ENCODE measurements at regions not wholly inside any gene's neighbourhood (a gene's known extent, or its start where the extent isn't known, plus 50 kb on each side); places are given as distances from the start of the nearest gene placed in this dataset.

GRCh38 chr2:176544557-176544956, 275.3 kb downstream of the MTX2 start:
- no peak for TF ChIP-seq CTCF (IDR thresholded peaks at IDR 0.05; ENCODE audit: unreplicated experiment)
- Mint-ChIP-seq H3K27me3 (ENCODE audit: low read depth) (peaks cover 77% of the 10 kb centered on the region), H3K27ac (no peak overlapping the region), H3K9me3 (no peaks in the 10 kb centered on the region), H3K36me3 (no peaks in the 10 kb centered on the region), H3K4me3 (no peak overlapping the region), H3K4me1 (no peaks in the 10 kb centered on the region)
- DNase-seq (ENCODE audit: low spot score in 2 of 2, unreplicated experiment in 2 of 2): no peak

GRCh38 chr2:176544991-176545956, 276.0 kb downstream of the MTX2 start:
- H3K27me3 Mint-ChIP-seq (ENCODE audit: low read depth): peaks cover 70% of the 10 kb centered on the region
- no peak for TF ChIP-seq CTCF (IDR thresholded peaks at IDR 0.05; ENCODE audit: unreplicated experiment)
- no peaks in the 10 kb centered on the region for H3K4me1 Mint-ChIP-seq
- DNase-seq (ENCODE audit: low spot score in 2 of 2, unreplicated experiment in 2 of 2): no peak
- H3K4me3 Mint-ChIP-seq: no peak overlapping the region
- no peak overlapping the region for H3K27ac Mint-ChIP-seq
- no peaks in the 10 kb centered on the region for H3K36me3 Mint-ChIP-seq
- no peaks in the 10 kb centered on the region for H3K9me3 Mint-ChIP-seq

- no peak for DNase-seq (ENCODE audit: low spot score in 2 of 2, unreplicated experiment in 2 of 2)
- no peaks in the 10 kb centered on the region for H3K9me3 Mint-ChIP-seq
- H3K27me3 Mint-ChIP-seq (ENCODE audit: low read depth): peaks cover 60% of the 10 kb centered on the region
Observed at GRCh38 chr2:176546550-176546949, 277.3 kb downstream of the MTX2 start.

GRCh38 chr2:176552501-176553135, 283.4 kb downstream of the MTX2 start:
- no peak for DNase-seq (ENCODE audit: low spot score in 2 of 2, unreplicated experiment in 2 of 2)
- Mint-ChIP-seq H3K4me3 (no peak overlapping the region), H3K9me3 (no peaks in the 10 kb centered on the region), H3K27me3 (ENCODE audit: low read depth) (peaks cover 43% of the 10 kb centered on the region), H3K36me3 (no peaks in the 10 kb centered on the region), H3K27ac (no peak overlapping the region), H3K4me1 (peaks cover 19% of the 10 kb centered on the region)
- TF ChIP-seq CTCF (IDR thresholded peaks at IDR 0.05; ENCODE audit: unreplicated experiment): no peak

More at GRCh38 chr2:176546550-176546949, 277.3 kb downstream of the MTX2 start:
- no peak for TF ChIP-seq CTCF (IDR thresholded peaks at IDR 0.05; ENCODE audit: unreplicated experiment)
- Mint-ChIP-seq H3K27ac (no peak overlapping the region), H3K4me1 (no peaks in the 10 kb centered on the region), H3K4me3 (no peak overlapping the region), H3K36me3 (no peaks in the 10 kb centered on the region)

- peaks cover 46% of the 10 kb centered on the region for H3K27me3 Mint-ChIP-seq (ENCODE audit: low read depth)
- no peaks in the 10 kb centered on the region for H3K36me3 Mint-ChIP-seq
Observed at GRCh38 chr2:176553685-176554100, 284.5 kb downstream of the MTX2 start.

More at GRCh38 chr2:176553685-176554100, 284.5 kb downstream of the MTX2 start:
- peak overlapping the region; percentile 60 for H3K4me3 Mint-ChIP-seq
- no peak overlapping the region for H3K27ac Mint-ChIP-seq
- no peak for TF ChIP-seq CTCF (IDR thresholded peaks at IDR 0.05; ENCODE audit: unreplicated experiment)
- H3K9me3 Mint-ChIP-seq: no peaks in the 10 kb centered on the region
- DNase-seq (ENCODE audit: low spot score in 2 of 2, unreplicated experiment in 2 of 2): no peak
- H3K4me1 Mint-ChIP-seq: peaks cover 19% of the 10 kb centered on the region
